Neural cell (in vitro differentiated cells): ENCODE measurements at regions not wholly inside any gene's neighbourhood (a gene's known extent, or its start where the extent isn't known, plus 50 kb on each side); places are given as distances from the start of the nearest gene placed in this dataset.
A peak's percentile ranks its signal among the peaks of the same experiment; 100 is the strongest.

ENCODE experiments used
- H2AFZ ChIP-seq: fragments of 200-600, 300-800 bp; sonication (generic), shearing (Covaris generic); 2 replicates; pipeline ENCODE4 v1.6.0; 2014; ENCODE audit warnings: low read depth, mild to moderate bottlenecking, antibody characterized with exemption, low read length, moderate library complexity
- H3F3A ChIP-seq: fragments of 200-600 bp; shearing (Covaris generic); 2 replicates; pipeline ENCODE4 v1.6.1; 2016; ENCODE audit warnings: mild to moderate bottlenecking, moderate library complexity, mixed read lengths, antibody characterized with exemption, low read length; ENCODE audit not compliant: insufficient read depth, poor library complexity, severe bottlenecking
- H3K27ac ChIP-seq: fragments of 200-600, 300-800 bp; sonication (generic), shearing (Covaris generic); 2 replicates; pipeline ENCODE4 v1.5.1; 2014; ENCODE audit warnings: mild to moderate bottlenecking, low read length, moderate library complexity
- H3K27me3 ChIP-seq: fragments of 300-800, 200-600 bp; sonication (generic), shearing (Covaris generic); 2 replicates; pipeline ENCODE4 v1.6.0; 2014; ENCODE audit warnings: mild to moderate bottlenecking, low read depth, low read length, moderate library complexity; ENCODE audit not compliant: insufficient read depth
- H3K36me3 ChIP-seq: fragments of 300-800, 200-600 bp; sonication (generic), shearing (Covaris generic); 2 replicates; pipeline ENCODE4 v1.5.1; 2014; ENCODE audit warnings: mild to moderate bottlenecking, antibody characterized with exemption, low read length, moderate library complexity; ENCODE audit not compliant: insufficient read depth
- H3K4me2 ChIP-seq: fragments of 300-800, 200-600 bp; sonication (generic), shearing (Covaris generic); 2 replicates; pipeline ENCODE4 v1.6.0; 2014; ENCODE audit warnings: mild to moderate bottlenecking, low read length
- H3K4me3 ChIP-seq: fragments of 300-800, 200-600 bp; sonication (generic), shearing (Covaris generic); 2 replicates; pipeline ENCODE4 v1.5.1; 2014; ENCODE audit warnings: mild to moderate bottlenecking, low read length, moderate library complexity
- H3K79me2 ChIP-seq: fragments of 200-600 bp; shearing (Covaris generic); replicated peaks from 2 replicates; pipeline ENCODE4 v1.6.0; 2014; ENCODE audit warnings: mild to moderate bottlenecking, low read length, moderate library complexity; ENCODE audit not compliant: insufficient read depth
- H3K9ac ChIP-seq: fragments of 300-800, 200-600 bp; sonication (generic), shearing (Covaris generic); 2 replicates; pipeline ENCODE4 v1.6.1; 2016; ENCODE audit warnings: mild to moderate bottlenecking, low read length, mixed read lengths
- H3K9me2 ChIP-seq: fragments of 200-600 bp; shearing (Covaris generic); 2 replicates; pipeline ENCODE4 v1.6.1; 2016; ENCODE audit warnings: mild to moderate bottlenecking, low read length, mixed read lengths; ENCODE audit not compliant: insufficient read depth
- H3K9me3 ChIP-seq: fragments of 200-600, 300-800 bp; sonication (generic), shearing (Covaris generic); 2 replicates; pipeline ENCODE4 v1.6.1; 2016; ENCODE audit warnings: mild to moderate bottlenecking, mixed run types, low read length, moderate library complexity, mixed read lengths
- H4K20me1 ChIP-seq: fragments of 200-600 bp; shearing (Covaris generic); 2 replicates; pipeline ENCODE4 v1.6.1; 2016; ENCODE audit warnings: mild to moderate bottlenecking, mixed run types; ENCODE audit not compliant: insufficient read depth
- CTCF ChIP-seq: fragments of 450-650 bp; IDR thresholded peaks from 2 replicates; pipeline ENCODE4 v1.5.1; 2014; ENCODE audit warnings: antibody characterized with exemption, mild to moderate bottlenecking, moderate library complexity; ENCODE audit not compliant: poor library complexity, severe bottlenecking
- EP300 ChIP-seq: fragments of 450-650 bp; conservative IDR thresholded peaks from 2 replicates; pipeline ENCODE4 v1.6.1; 2014; ENCODE audit warnings: antibody characterized with exemption, mild to moderate bottlenecking, moderate library complexity; ENCODE audit not compliant: poor library complexity, severe bottlenecking
- EZH2 ChIP-seq: fragments of 200-600, 300-800 bp; shearing (Covaris generic), sonication (generic); IDR thresholded peaks from 2 replicates; pipeline ENCODE4 v1.6.1; 2014; ENCODE audit warnings: antibody characterized with exemption, low read length, borderline replicate concordance, mild to moderate bottlenecking; ENCODE audit not compliant: insufficient read depth, poor library complexity, severe bottlenecking
- MXI1 ChIP-seq: fragments of 450-650 bp; conservative IDR thresholded peaks from 2 replicates; pipeline ENCODE4 v1.6.1; 2014; ENCODE audit warnings: antibody characterized with exemption, mild to moderate bottlenecking; ENCODE audit not compliant: poor library complexity, severe bottlenecking
- POLR2AphosphoS5 ChIP-seq: IDR thresholded peaks from 2 replicates; pipeline ENCODE4 v1.6.1; 2012
- RAD21 ChIP-seq: fragments of 450-650 bp; conservative IDR thresholded peaks from 2 replicates; pipeline ENCODE4 v1.6.1; 2014; ENCODE audit warnings: antibody characterized with exemption, mild to moderate bottlenecking, moderate library complexity
- REST ChIP-seq: IDR thresholded peaks from 2 replicates; pipeline ENCODE4 v1.6.1; 2012; ENCODE audit warnings: borderline replicate concordance
- SMC3 ChIP-seq: fragments of 450-650 bp; conservative IDR thresholded peaks from 2 replicates; pipeline ENCODE4 v1.6.1; 2014; ENCODE audit warnings: antibody characterized with exemption, mild to moderate bottlenecking, moderate library complexity; ENCODE audit not compliant: poor library complexity
- TAF1 ChIP-seq: IDR thresholded peaks from 2 replicates; pipeline ENCODE4 v1.6.1; 2012; ENCODE audit warnings: low read depth

GRCh38 chr12:91667694-91668093 is 478.0 kb downstream of the BTG1 start:
- Histone ChIP-seq H3K9ac (no peak overlapping the region), H3K4me3 (no peak overlapping the region), H3K79me2 (no peaks in the 10 kb centered on the region), H2AFZ (no peak overlapping the region), H3F3A (no peaks in the 10 kb centered on the region), H3K27me3 (no peaks in the 10 kb centered on the region), H3K9me2 (no peaks in the 10 kb centered on the region), H3K27ac (no peak overlapping the region), H3K4me2 (no peak overlapping the region), H3K36me3 (no peaks in the 10 kb centered on the region), H4K20me1 (no peaks in the 10 kb centered on the region), H3K9me3 (no peaks in the 10 kb centered on the region)
- TF ChIP-seq SMC3 (no peak), CTCF (no peak), EP300 (no peak), RAD21 (no peak), REST (no peak), POLR2AphosphoS5 (no peak), TAF1 (no peak), MXI1 (no peak), EZH2 (no peak)

GRCh38 chr12:91663744-91664143 is 481.1 kb upstream of the DCN start:
- Histone ChIP-seq H3K27ac (peak overlapping the region; percentile 30), H4K20me1 (no peaks in the 10 kb centered on the region), H3K4me3 (no peak overlapping the region), H3K9ac (no peak overlapping the region), H3F3A (no peaks in the 10 kb centered on the region), H2AFZ (peak overlapping the region; percentile 29), H3K9me2 (no peaks in the 10 kb centered on the region), H3K4me2 (no peak overlapping the region), H3K79me2 (no peaks in the 10 kb centered on the region), H3K9me3 (no peaks in the 10 kb centered on the region), H3K27me3 (no peaks in the 10 kb centered on the region), H3K36me3 (no peaks in the 10 kb centered on the region)
- TF ChIP-seq RAD21 (no peak), REST (no peak), CTCF (no peak), EZH2 (no peak), POLR2AphosphoS5 (no peak)
